ENCODE measurements at regions not wholly inside any gene's neighbourhood (a gene's known extent, or its start where the extent isn't known, plus 50 kb on each side); places are given as distances from the start of the nearest gene placed in this dataset.

GRCh38 chr17:51355441-51356410 lies 95.4 kb downstream of the UTP18 start:
- TF ChIP-seq HOXA7 (CRISPR knock-in tag; IDR thresholded peaks at IDR 0.05; ENCODE audit: borderline replicate concordance) (no peak), ZBTB21 (tag by site-specific recombination; IDR thresholded peaks at IDR 0.05) (no peak), ZNF558 (tag by site-specific recombination; IDR thresholded peaks at IDR 0.05) (no peak), ZNF10 (tag by site-specific recombination; IDR thresholded peaks at IDR 0.05) (no peak), ZNF214 (tag by site-specific recombination; IDR thresholded peaks at IDR 0.05; ENCODE audit: borderline replicate concordance) (no peak), ZNF777 (tag by site-specific recombination; IDR thresholded peaks at IDR 0.05; ENCODE audit: borderline replicate concordance) (no peak), ZNF837 (tag by site-specific recombination; IDR thresholded peaks at IDR 0.05) (no peak), ZBTB49 (tag by site-specific recombination; IDR thresholded peaks at IDR 0.05; ENCODE audit: low read depth) (no peak), REST (tag by site-specific recombination; IDR thresholded peaks at IDR 0.05) (no peak), ATF2 (tag by site-specific recombination; IDR thresholded peaks at IDR 0.05; ENCODE audit: low read depth) (no peak)
- TF ChIP-seq, protein P1, sequence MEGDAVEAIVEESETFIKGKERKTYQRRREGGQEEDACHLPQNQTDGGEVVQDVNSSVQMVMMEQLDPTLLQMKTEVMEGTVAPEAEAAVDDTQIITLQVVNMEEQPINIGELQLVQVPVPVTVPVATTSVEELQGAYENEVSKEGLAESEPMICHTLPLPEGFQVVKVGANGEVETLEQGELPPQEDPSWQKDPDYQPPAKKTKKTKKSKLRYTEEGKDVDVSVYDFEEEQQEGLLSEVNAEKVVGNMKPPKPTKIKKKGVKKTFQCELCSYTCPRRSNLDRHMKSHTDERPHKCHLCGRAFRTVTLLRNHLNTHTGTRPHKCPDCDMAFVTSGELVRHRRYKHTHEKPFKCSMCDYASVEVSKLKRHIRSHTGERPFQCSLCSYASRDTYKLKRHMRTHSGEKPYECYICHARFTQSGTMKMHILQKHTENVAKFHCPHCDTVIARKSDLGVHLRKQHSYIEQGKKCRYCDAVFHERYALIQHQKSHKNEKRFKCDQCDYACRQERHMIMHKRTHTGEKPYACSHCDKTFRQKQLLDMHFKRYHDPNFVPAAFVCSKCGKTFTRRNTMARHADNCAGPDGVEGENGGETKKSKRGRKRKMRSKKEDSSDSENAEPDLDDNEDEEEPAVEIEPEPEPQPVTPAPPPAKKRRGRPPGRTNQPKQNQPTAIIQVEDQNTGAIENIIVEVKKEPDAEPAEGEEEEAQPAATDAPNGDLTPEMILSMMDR (tag by site-specific recombination; IDR thresholded peaks at IDR 0.05) = no peak
